HepG2 (cell line): ENCODE measurements at regions not wholly inside any gene's neighbourhood (a gene's known extent, or its start where the extent isn't known, plus 50 kb on each side); places are given as distances from the start of the nearest gene placed in this dataset.

ENCODE experiments used
- ATAC-seq: fragments of 200-7000 bp; cut with Tn5 transposase; 3 replicates; pipeline ENCODE4 v1.9.1; 2020; ENCODE audit warnings: mild to moderate bottlenecking, moderate library complexity
- BruUV-seq: library from RNA; stranded (reverse); fragments of 400-500 nt; replicated peaks from 2 replicates; lab custom pipeline; 2021; lab: Mats Ljungman, UMichigan
- CTCF ChIA-PET: fragments of 300-600 bp; formaldehyde crosslinking; extraction: SDS; loops from one replicate; lab custom pipeline; 2021; ENCODE audit warnings: low total read pairs, inconsistent platforms, low intra/inter-chr PET ratio; lab: Yijun Ruan, JAX
- POLR2A ChIA-PET: fragments of 350-600 bp; sonication (Branson Sonifier 250); formaldehyde crosslinking; loops from one replicate; lab custom pipeline; 2020; ENCODE audit warnings: antibody characterized with exemption, inconsistent platforms; lab: Yijun Ruan, JAX
- DNase-seq: peaks from one replicate; pipeline ENCODE4 v3.0.0-alpha.2; 2015; ENCODE audit warnings: low spot score
- FAIRE-seq: peaks from 3 replicates; lab custom pipeline; 2011; peaks lifted over from hg19 to GRCh38; lab: Jason Lieb, UNC
- H2AFZ ChIP-seq: one replicate; pipeline ENCODE4 v1.6.1; 2011; ENCODE audit warnings: low read length, inconsistent platforms
- H3K27ac ChIP-seq: fragments of 300-600 bp; 3 replicates; pipeline ENCODE4 v1.8.0; 2011; ENCODE audit warnings: mixed run types, mild to moderate bottlenecking, mixed read lengths, low read length, inconsistent platforms; ENCODE audit not compliant: insufficient read depth; ENCODE audit errors: extremely low read length
- H3K27me3 ChIP-seq, 2 experiments: fragments of 200-600 bp in 1 of 2; 2 replicates in 1 of 2; 3 replicates in 1 of 2; pipeline versions ENCODE4 v1.6.0 to v1.8.0; 2011; ENCODE audit warnings: low read length in 2 of 2, mild to moderate bottlenecking in 2 of 2, moderate library complexity in 2 of 2, inconsistent platforms in 1 of 2; ENCODE audit not compliant: insufficient read depth in 2 of 2, control insufficient read depth in 1 of 2
- H3K36me3 ChIP-seq, 2 experiments: fragments of 200-600 bp in 1 of 2; replicated peaks in 1 of 2; 2 replicates in 1 of 2; 3 replicates in 1 of 2; pipeline versions ENCODE4 v1.5.1 to v1.8.0; 2011; ENCODE audit warnings: low read length in 2 of 2, inconsistent platforms in 1 of 2; ENCODE audit not compliant: insufficient read depth in 2 of 2, control insufficient read depth in 1 of 2
- H3K4me1 ChIP-seq: 2 replicates; pipeline ENCODE4 v1.5.1; 2012; ENCODE audit warnings: low read length, inconsistent platforms; ENCODE audit not compliant: insufficient read depth
- H3K4me2 ChIP-seq: 2 replicates; pipeline ENCODE4 v1.6.0; 2011; ENCODE audit warnings: low read depth, low read length, inconsistent platforms
- H3K4me3 ChIP-seq, 3 experiments: fragments of 200-600 bp in 1 of 3; sonication (generic), shearing (Covaris generic) in 1 of 3; replicated peaks in 1 of 3; 2 replicates each; pipeline ENCODE4 v1.5.1; 2011 to 2016; ENCODE audit warnings: low read length in 3 of 3, inconsistent platforms in 2 of 3, low read depth in 2 of 3, mild to moderate bottlenecking in 2 of 3, control low read depth in 1 of 3, mixed read lengths in 1 of 3; ENCODE audit not compliant: insufficient read depth in 1 of 3
- H3K79me2 ChIP-seq: one replicate; pipeline ENCODE4 v1.6.1; 2011; ENCODE audit warnings: low read length, inconsistent platforms; ENCODE audit not compliant: insufficient read depth
- H3K9ac ChIP-seq: 2 replicates; pipeline ENCODE4 v1.6.0; 2011; ENCODE audit warnings: mild to moderate bottlenecking, low read depth, low read length, inconsistent platforms; ENCODE audit not compliant: insufficient read depth
- H3K9me3 ChIP-seq: 2 replicates; pipeline ENCODE4 v1.5.1; 2012; ENCODE audit warnings: mild to moderate bottlenecking, low read length
- H4K20me1 ChIP-seq: 2 replicates; pipeline ENCODE4 v1.6.0; 2011; ENCODE audit warnings: inconsistent platforms, mild to moderate bottlenecking, low read length, moderate library complexity; ENCODE audit not compliant: insufficient read depth
- FOXM1 ChIP-seq: sonication (generic); formaldehyde crosslinking; IDR thresholded peaks from 2 replicates; pipeline ENCODE4 v1.5.0; 2020; ENCODE audit warnings: missing genetic modification reagents
- GABPB1 ChIP-seq: IDR thresholded peaks from 2 replicates; pipeline ENCODE4 v1.6.1; 2016; ENCODE audit warnings: mild to moderate bottlenecking, missing genetic modification reagents, moderate library complexity, missing compliant biosample characterization
- HNRNPUL1 ChIP-seq: fragments of 200-400 bp; formaldehyde crosslinking; IDR thresholded peaks from 2 replicates; pipeline ENCODE4 v1.6.1; 2017; ENCODE audit warnings: low read depth, mild to moderate bottlenecking, low read length, moderate library complexity
- JUN ChIP-seq: sonication (generic); formaldehyde crosslinking; IDR thresholded peaks from 2 replicates; pipeline ENCODE4 v1.4.0; 2020; ENCODE audit warnings: mild to moderate bottlenecking, missing genetic modification reagents
- MEIS1 ChIP-seq: sonication (generic); formaldehyde crosslinking; IDR thresholded peaks from 2 replicates; pipeline ENCODE4 v1.9.0; 2021; ENCODE audit warnings: mild to moderate bottlenecking, missing genetic modification reagents, moderate library complexity, borderline replicate concordance
- NPAS2 ChIP-seq: sonication (generic); formaldehyde crosslinking; IDR thresholded peaks from 2 replicates; pipeline ENCODE4 v1.8.0; 2022; ENCODE audit warnings: mild to moderate bottlenecking, missing genetic modification reagents, borderline replicate concordance
- RBM39 ChIP-seq: fragments of 200-400 bp; formaldehyde crosslinking; IDR thresholded peaks from one replicate; pipeline ENCODE4 v1.6.1; 2018; ENCODE audit warnings: antibody characterized with exemption, mild to moderate bottlenecking, low read depth, low read length; ENCODE audit not compliant: poor library complexity, severe bottlenecking
- WGBS: methylation state at CpG from one replicate; pipeline ENCODE4 v1.1.6; 2017; ENCODE audit warnings: low lambda C conversion rate; 5-methylcytosine and 5-hydroxymethylcytosine counted together
- in situ Hi-C: cut with HindIII; loops from 2 replicates; pipeline ENCODE4 v1.10.0; 2017; ENCODE audit warnings: low pct_unique_long_range_greater_than_20kb; ENCODE audit not compliant: extremely low pct_ligation_motif_present
- intact Hi-C: fragments of 100-400 bp; cut with micrococcal nuclease; formaldehyde crosslinking; loops from one replicate; pipeline ENCODE4 v1.10.0; 2022; ENCODE audit not compliant: unreplicated experiment
- TF ChIP-seq, protein P1 (sequence below): sonication (generic); formaldehyde crosslinking; IDR thresholded peaks from 2 replicates; pipeline ENCODE4 v1.4.0; 2020; ENCODE audit warnings: mild to moderate bottlenecking, missing genetic modification reagents
- TF ChIP-seq, protein P2 (sequence below): sonication (generic); formaldehyde crosslinking; IDR thresholded peaks from 2 replicates; pipeline ENCODE4 v1.4.0; 2020; ENCODE audit warnings: missing genetic modification reagents, borderline replicate concordance
- TF ChIP-seq, protein P3 (sequence below): sonication (generic); formaldehyde crosslinking; conservative IDR thresholded peaks from 2 replicates; pipeline ENCODE4 v1.8.0; 2022; ENCODE audit warnings: low read depth, missing genetic modification reagents
- TF ChIP-seq, protein P4 (sequence below): sonication (generic); formaldehyde crosslinking; IDR thresholded peaks from 2 replicates; pipeline ENCODE4 v1.4.0; 2020; ENCODE audit warnings: mild to moderate bottlenecking, missing genetic modification reagents, borderline replicate concordance
- TF ChIP-seq, protein P5 (sequence below): sonication (generic); formaldehyde crosslinking; IDR thresholded peaks from 2 replicates; pipeline ENCODE4 v1.4.0; 2020; ENCODE audit warnings: missing genetic modification reagents

DNA sequence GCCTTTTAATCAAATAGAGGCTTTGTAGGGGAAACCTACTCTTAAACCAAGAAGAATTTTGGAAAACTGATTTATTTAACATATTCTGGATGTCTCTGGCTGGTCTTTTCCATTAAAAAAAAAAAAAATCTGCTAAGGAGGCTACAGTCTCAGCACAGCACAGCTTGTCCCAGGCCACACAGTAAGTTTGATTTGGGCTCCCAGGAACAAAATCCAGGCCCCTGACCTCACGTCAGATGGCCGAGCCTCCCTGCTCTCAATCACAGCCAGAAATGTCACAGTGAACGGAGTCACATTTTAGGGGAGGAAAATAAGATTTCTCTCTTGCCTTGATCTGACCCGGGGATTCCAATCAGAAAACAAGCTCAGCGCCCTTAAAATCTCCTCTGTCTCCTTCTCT, 72.9 kb upstream of the TBX5 start:
- H3K9ac ChIP-seq = no peak overlapping the region
- no peak for TF ChIP-seq MEIS1 (CRISPR knock-in tag)
- TF ChIP-seq, protein P1, sequence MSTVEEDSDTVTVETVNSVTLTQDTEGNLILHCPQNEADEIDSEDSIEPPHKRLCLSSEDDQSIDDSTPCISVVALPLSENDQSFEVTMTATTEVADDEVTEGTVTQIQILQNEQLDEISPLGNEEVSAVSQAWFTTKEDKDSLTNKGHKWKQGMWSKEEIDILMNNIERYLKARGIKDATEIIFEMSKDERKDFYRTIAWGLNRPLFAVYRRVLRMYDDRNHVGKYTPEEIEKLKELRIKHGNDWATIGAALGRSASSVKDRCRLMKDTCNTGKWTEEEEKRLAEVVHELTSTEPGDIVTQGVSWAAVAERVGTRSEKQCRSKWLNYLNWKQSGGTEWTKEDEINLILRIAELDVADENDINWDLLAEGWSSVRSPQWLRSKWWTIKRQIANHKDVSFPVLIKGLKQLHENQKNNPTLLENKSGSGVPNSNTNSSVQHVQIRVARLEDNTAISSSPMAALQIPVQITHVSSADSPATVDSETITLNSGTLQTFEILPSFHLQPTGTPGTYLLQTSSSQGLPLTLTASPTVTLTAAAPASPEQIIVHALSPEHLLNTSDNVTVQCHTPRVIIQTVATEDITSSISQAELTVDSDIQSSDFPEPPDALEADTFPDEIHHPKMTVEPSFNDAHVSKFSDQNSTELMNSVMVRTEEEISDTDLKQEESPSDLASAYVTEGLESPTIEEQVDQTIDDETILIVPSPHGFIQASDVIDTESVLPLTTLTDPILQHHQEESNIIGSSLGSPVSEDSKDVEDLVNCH = no peak
- TF ChIP-seq, protein P2, sequence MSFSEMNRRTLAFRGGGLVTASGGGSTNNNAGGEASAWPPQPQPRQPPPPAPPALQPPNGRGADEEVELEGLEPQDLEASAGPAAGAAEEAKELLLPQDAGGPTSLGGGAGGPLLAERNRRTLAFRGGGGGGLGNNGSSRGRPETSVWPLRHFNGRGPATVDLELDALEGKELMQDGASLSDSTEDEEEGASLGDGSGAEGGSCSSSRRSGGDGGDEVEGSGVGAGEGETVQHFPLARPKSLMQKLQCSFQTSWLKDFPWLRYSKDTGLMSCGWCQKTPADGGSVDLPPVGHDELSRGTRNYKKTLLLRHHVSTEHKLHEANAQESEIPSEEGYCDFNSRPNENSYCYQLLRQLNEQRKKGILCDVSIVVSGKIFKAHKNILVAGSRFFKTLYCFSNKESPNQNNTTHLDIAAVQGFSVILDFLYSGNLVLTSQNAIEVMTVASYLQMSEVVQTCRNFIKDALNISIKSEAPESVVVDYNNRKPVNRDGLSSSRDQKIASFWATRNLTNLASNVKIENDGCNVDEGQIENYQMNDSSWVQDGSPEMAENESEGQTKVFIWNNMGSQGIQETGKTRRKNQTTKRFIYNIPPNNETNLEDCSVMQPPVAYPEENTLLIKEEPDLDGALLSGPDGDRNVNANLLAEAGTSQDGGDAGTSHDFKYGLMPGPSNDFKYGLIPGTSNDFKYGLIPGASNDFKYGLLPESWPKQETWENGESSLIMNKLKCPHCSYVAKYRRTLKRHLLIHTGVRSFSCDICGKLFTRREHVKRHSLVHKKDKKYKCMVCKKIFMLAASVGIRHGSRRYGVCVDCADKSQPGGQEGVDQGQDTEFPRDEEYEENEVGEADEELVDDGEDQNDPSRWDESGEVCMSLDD (CRISPR knock-in tag) = no peak
- TF ChIP-seq, protein P3, sequence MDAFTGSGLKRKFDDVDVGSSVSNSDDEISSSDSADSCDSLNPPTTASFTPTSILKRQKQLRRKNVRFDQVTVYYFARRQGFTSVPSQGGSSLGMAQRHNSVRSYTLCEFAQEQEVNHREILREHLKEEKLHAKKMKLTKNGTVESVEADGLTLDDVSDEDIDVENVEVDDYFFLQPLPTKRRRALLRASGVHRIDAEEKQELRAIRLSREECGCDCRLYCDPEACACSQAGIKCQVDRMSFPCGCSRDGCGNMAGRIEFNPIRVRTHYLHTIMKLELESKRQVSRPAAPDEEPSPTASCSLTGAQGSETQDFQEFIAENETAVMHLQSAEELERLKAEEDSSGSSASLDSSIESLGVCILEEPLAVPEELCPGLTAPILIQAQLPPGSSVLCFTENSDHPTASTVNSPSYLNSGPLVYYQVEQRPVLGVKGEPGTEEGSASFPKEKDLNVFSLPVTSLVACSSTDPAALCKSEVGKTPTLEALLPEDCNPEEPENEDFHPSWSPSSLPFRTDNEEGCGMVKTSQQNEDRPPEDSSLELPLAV = no peak
- TF ChIP-seq FOXM1 (CRISPR knock-in tag) = no peak
- TF ChIP-seq JUN (CRISPR knock-in tag) = no peak
- TF ChIP-seq, protein P4, sequence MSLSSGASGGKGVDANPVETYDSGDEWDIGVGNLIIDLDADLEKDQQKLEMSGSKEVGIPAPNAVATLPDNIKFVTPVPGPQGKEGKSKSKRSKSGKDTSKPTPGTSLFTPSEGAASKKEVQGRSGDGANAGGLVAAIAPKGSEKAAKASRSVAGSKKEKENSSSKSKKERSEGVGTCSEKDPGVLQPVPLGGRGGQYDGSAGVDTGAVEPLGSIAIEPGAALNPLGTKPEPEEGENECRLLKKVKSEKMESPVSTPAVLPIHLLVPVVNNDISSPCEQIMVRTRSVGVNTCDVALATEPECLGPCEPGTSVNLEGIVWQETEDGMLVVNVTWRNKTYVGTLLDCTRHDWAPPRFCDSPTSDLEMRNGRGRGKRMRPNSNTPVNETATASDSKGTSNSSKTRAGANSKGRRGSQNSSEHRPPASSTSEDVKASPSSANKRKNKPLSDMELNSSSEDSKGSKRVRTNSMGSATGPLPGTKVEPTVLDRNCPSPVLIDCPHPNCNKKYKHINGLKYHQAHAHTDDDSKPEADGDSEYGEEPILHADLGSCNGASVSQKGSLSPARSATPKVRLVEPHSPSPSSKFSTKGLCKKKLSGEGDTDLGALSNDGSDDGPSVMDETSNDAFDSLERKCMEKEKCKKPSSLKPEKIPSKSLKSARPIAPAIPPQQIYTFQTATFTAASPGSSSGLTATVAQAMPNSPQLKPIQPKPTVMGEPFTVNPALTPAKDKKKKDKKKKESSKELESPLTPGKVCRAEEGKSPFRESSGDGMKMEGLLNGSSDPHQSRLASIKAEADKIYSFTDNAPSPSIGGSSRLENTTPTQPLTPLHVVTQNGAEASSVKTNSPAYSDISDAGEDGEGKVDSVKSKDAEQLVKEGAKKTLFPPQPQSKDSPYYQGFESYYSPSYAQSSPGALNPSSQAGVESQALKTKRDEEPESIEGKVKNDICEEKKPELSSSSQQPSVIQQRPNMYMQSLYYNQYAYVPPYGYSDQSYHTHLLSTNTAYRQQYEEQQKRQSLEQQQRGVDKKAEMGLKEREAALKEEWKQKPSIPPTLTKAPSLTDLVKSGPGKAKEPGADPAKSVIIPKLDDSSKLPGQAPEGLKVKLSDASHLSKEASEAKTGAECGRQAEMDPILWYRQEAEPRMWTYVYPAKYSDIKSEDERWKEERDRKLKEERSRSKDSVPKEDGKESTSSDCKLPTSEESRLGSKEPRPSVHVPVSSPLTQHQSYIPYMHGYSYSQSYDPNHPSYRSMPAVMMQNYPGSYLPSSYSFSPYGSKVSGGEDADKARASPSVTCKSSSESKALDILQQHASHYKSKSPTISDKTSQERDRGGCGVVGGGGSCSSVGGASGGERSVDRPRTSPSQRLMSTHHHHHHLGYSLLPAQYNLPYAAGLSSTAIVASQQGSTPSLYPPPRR (CRISPR knock-in tag) = no peak
- TF ChIP-seq, protein P5, sequence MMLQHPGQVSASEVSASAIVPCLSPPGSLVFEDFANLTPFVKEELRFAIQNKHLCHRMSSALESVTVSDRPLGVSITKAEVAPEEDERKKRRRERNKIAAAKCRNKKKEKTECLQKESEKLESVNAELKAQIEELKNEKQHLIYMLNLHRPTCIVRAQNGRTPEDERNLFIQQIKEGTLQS = no peak
- TF ChIP-seq GABPB1 (CRISPR knock-in tag) = no peak
- TF ChIP-seq NPAS2 = no peak
- no peak for TF ChIP-seq HNRNPUL1
- no peak for TF ChIP-seq RBM39

More for the DNA sequence above, 72.9 kb upstream of the TBX5 start:
- intact Hi-C loops = no loop called here
- no peak for DNase-seq
- Histone ChIP-seq H3K4me2 (no peak overlapping the region), H3K27ac (no peak overlapping the region), H3K27me3 (peaks cover 6 to 54% of the 10 kb centered on the region in 2 experiments), H4K20me1 (no peaks in the 10 kb centered on the region), H3K9me3 (no peaks in the 10 kb centered on the region), H3K36me3 (no peaks in the 10 kb centered on the region), H3K79me2 (no peaks in the 10 kb centered on the region), H2AFZ (no peak overlapping the region), H3K4me1 (no peaks in the 10 kb centered on the region), H3K4me3 (no peak overlapping the region)
- in situ Hi-C loops = loop anchor here (10.0 kb wide), 2 partner anchors 464 to 494 kb away; no protein-coding TSS in a partner anchor
- WGBS = 28% methylated on average over 5 of the region's 5 CpGs
- no peak for ATAC-seq
- no TSS peak for BruUV-seq
- CTCF ChIA-PET = no interaction called here
- POLR2A ChIA-PET = no interaction called here
- no peak for FAIRE-seq
